GM18907 (cell line): ENCODE measurements at regions not wholly inside any gene's neighbourhood (a gene's known extent, or its start where the extent isn't known, plus 50 kb on each side); places are given as distances from the start of the nearest gene placed in this dataset.
"Not testable (repeated sequence)": the region's sequence is repeated elsewhere in the genome, so short reads cannot be mapped to it uniquely, and the experiment has no call there.

ENCODE experiments used
- ATAC-seq: cut with Tn5 transposase; IDR thresholded peaks from one replicate; pipeline ENCODE4 v1.9.1; 2021; ENCODE audit warnings: mild to moderate bottlenecking, moderate library complexity; ENCODE audit not compliant: unreplicated experiment

DNA sequence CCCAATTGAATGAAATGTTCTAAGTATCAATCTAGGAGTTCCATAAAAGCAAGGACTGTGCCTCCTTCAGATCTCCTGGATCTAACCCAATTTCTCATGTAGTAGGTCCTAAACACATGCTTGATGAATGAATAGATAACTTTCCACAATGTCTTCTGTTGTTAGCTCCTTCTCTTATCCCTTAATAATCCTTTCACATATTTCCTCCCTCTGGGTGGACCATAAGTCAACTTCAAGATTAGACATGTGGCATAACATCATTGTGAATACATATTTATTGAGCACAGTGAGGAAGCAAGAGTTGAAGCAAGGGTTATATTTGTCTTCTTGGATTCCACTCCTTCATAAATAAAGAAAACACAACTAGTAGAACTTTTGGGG, 108.6 kb upstream of the EGFLAM start:
- ATAC-seq: no peak

- no peak for ATAC-seq
Observed at GRCh38 chr5:38148021-38148625, 110.2 kb upstream of the EGFLAM start.

DNA sequence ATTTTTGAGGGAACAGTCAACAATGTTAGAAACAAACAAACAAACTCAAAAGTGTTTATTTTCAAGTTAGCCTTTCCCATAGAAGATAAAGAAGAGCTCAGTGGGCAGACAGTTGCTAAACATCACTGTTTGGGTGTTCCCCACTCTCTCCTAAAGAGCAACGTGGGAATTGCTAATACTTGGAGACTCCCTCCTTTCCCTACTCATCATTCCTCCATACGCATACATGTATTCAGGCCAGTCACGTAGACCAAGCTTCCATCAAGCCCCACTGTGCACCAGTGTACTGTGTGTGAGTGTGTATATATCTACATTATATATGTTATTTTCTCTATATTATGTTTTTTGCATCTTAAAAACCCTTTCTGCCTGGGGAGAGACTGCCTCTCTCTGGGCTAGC, 115.0 kb upstream of the EGFLAM start:
- no peak for ATAC-seq

GRCh38 chr5:38141665-38142064, 116.7 kb upstream of the EGFLAM start:
- ATAC-seq: no peak

GRCh38 chr5:38138574-38138973, 119.8 kb upstream of the EGFLAM start:
- ATAC-seq: no peak

DNA sequence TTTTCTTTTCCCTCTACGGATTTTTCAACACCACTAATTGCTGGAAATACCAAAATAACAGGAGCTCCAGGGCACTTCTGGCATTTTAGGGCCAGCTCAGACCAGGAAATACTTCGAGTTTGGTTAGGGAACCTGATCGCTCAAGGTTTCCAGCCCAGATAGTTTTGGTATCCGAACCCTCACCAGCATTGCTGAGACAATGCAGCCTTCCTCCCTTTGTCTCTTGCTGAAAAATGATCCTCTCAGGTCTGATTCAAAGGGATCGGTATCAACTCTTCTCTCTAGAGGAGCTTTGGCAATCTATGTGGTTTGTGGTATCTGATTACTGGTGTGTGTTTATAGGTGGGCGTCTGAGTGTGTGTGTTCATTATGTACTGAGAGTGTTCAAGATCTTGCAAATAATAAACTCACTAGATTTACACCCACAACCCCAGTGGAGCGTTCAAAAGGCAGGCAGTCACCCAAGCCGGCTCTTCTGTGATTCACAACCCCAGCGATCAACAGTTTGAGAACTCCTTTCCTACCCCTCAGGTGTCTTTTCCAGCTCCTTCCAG, 122.8 kb upstream of the EGFLAM start:
- no peak for ATAC-seq

DNA sequence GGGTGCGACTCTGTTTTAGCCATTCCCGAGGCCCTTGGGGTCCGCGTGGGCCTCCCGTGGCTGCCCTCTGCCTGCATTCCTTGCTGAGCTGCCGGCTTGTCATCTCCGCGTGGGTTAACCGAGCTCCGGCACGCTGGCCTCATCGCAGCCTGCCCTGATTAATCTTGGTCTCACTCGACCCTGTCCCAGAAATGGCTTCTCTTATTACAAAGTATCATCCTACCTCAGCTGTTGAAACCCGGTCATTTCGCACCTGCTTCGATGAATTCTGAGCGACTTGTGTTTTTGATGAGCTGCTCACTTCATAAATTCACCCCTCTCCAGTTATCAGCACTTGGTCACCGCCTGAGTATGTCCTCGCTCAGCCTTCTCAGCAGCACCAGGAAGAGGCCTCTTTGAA, 123.5 kb upstream of the EGFLAM start:
- ATAC-seq: no peak

DNA sequence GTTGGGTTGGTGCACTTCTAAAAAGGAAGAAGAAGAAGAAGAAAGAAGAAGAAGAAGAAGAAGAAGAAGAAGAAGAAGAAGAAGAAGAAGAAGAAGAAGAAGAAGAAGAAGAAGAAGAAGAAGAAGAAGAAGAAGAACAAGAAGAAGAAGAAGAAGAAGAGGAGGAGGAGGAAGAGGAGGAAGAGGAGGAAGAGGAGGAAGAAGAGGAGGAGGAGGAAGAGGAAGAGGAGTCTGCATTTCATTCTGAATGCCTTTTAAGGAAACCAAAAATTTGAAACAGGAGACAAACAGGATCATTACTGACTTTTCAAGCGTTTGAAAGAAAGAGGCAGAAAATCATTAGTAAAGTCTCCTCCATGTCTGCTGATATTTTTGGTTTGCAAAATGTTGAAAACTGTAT, 124.1 kb upstream of the EGFLAM start:
- ATAC-seq: not testable (repeated sequence)

DNA sequence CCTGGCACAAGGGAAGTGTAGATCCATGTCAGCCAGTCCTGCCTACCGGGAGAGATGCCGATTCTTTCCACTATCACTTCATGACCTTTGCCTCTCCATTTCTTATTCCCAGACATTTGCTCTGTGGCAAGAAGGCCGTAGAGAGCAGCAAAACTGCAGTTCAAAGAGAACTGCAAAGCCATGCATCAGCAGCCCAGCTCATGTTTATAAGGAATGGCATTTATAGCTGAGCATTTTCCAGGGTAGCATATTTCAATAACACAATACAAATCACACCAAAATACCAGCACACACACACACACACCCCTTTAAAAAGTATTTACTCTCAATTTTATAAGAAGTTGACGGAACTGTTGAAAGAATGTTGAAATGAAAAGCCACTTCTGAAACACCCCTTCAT, 126.7 kb upstream of the EGFLAM start:
- no peak for ATAC-seq

DNA sequence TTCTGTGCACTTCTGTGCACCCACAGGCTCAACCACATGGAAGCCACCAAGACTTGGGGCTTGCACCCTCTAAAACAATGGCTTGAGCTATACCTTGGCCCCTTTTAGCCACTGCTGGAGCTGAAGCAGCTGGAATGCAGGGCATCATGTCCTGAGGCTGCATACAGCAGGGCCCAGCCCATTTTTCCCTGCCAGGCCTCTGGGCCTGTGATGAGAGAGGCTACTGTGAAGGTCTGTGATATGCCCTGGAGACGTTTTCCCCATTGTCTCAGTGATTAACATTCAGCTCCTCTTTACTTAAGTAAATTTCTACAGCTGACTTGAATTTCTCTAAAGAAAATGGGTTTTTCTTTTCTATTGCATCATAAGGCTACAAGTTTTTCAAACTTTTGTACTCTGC, 134.0 kb upstream of the EGFLAM start:
- ATAC-seq: no peak

DNA sequence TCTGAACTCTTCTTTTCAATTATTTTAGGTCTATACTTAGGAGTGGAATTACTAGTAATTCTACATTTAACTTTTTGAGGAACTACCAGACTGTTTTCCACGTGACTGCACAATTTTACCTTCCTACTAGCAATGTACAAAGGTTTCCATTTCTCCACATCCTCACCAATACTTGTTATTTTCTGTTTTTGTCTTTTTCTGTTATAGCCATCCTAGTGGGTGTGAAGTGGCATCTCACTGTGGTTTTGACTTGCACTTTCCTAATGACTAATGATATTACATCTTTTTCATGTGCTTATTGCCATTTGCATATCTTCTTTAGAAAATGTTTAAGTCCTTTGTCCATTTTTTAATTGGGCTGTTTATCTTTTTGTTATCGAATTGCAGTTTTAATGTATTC, 136.9 kb upstream of the EGFLAM start:
- no peak for ATAC-seq

GRCh38 chr5:38119836-38120235, 138.5 kb upstream of the EGFLAM start:
- ATAC-seq: no peak

DNA sequence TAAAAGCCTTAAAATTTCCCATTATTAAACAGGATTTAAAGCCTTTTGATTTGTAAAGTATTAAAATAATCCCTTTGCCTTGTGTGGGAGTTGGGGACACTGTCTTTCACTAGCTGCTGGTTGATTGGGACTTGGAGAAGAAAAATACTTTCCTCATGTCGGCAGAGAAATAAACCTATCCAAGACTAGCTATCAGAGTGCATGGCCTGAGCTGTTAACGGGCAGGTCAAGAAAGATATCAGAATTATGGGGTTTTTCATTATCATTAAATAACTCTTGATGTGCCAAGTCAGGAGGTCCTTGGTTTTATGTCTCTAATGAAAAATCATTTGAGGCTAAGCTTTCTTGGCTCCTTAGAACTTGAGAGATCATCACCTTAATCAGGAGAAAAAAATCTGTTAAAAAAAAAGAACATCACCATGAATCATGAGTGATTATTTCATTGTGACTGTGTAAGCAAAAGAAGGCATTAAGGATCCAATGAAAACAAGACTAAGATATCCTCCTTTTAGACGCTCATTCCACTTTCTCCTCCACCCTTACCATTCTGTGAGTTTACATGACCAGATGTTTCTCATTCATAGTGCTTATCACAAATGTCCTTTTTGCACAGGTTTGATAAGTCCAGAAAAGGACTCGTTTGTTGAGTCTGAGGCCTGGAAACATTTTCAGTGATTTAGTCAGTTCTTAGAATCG, 140.4 kb upstream of the EGFLAM start:
- ATAC-seq: no peak

- no peak for ATAC-seq
Observed at GRCh38 chr5:38115318-38115827, 143.0 kb upstream of the EGFLAM start.

GRCh38 chr5:38113880-38114279, 144.5 kb upstream of the EGFLAM start:
- no peak for ATAC-seq

GRCh38 chr5:38113456-38113855, 144.9 kb upstream of the EGFLAM start:
- no peak for ATAC-seq

- ATAC-seq: no peak
Observed at GRCh38 chr5:38112938-38113337, 145.4 kb upstream of the EGFLAM start.

DNA sequence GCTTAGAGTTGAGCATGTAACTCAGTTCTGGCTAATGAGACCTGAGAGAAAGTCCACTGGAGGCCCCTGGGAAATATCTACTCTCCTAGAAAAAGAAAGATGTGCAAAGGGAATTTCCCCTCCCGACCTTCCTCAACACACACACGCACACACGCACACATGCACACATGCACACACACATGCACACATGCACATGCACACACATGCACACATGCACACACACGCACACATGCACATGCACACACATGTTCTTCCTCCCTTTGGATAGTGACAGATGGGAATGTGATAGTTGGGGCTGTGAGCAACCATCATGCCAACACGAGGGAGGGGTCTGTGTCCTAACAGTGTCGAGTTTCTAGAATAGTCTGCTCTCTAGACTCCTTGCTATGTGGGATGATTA, 148.2 kb upstream of the EGFLAM start:
- ATAC-seq: no peak

GRCh38 chr5:38107096-38107495, 151.3 kb upstream of the EGFLAM start:
- ATAC-seq: no peak

GRCh38 chr5:38105801-38106200, 152.6 kb upstream of the EGFLAM start:
- no peak for ATAC-seq

GRCh38 chr5:38105231-38105570, 153.2 kb upstream of the EGFLAM start:
- ATAC-seq: no peak

- ATAC-seq: no peak
Observed at GRCh38 chr5:38104497-38105230, 153.7 kb upstream of the EGFLAM start.
